Retina (tissue), 1 donor: ENCODE measurements at regions not wholly inside any gene's neighbourhood (a gene's known extent, or its start where the extent isn't known, plus 50 kb on each side); places are given as distances from the start of the nearest gene placed in this dataset.

Source experiments
- DNase-seq: peaks from one replicate; pipeline ENCODE4 v3.0.0-alpha.2; 2016

DNA sequence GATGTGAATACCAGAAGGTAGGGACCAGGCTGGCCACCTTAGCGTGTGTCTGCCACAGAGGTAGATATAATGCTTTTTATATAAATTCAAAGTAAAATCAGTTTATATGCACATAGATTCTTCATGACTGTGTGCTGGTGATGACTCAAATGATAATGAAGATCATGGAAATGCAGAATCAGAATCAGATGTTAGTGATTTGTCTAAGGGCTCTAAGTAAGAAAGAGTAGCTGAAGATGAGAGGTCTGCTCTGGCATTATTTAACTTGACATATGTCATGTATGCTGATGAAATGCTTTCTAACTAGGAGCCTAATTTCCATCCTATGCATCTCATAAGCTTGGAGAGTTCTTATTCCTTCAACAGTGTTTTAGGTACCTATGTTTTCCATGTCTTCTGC is 50.3 kb upstream of the DPH6 start:
- DNase-seq = no peak

DNA sequence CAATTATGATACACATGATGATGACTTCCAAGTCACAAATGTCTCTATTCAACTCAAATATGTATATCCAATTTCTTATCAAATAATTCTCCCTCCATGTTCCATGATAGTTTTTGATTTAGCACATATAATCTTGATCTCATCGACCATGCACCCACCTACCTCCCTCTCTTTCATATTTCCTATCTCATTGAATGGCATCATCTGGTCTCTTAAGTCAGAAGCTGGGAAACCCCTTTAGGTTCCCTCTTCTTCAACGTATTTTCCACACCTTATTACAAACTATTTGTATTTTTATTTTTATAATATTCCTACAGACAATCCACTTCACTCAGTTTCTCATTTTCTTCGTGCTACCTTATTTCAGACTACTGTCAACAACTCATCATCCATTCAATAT is 56.9 kb upstream of the DPH6 start:
- no peak for DNase-seq

DNA sequence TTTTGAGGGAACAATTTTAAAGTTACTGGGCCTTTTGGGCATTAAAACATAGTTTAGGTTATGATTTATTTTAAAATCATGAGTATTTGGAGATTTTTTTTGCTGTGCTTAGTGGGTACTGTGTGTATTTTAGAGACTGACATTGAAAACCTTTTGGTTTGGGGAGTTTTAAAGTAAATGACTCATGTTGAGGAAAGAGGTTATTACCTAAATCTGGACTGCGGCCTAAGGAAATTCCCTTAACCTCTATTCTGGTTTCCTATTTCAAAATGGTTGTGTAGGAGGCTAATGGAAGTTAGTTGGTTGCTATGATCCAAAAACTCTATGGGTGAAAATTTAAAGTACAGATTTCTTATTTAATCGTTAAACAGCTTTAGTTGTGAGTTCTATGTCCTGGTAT is 57.3 kb upstream of the DPH6 start:
- no peak for DNase-seq

DNA sequence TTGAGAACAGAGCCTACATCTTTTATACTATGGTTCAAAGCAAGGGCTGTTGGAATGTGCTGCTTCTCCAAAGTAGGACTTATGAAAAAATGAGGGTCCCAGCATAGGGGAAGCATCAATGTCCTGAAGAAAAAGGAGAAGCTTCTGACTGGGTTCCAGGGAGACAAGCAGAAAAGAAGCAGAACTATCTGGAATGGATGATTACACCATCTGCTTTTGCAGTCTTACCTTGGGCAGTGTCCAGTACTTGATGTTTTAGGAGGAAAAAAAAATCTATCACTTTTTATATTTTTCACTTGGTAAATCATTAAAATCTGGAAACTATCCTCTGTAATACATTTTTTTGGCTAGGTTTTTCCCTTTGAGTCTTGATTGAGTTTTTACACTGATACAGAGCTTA is 57.9 kb upstream of the DPH6 start:
- DNase-seq = no peak

DNA sequence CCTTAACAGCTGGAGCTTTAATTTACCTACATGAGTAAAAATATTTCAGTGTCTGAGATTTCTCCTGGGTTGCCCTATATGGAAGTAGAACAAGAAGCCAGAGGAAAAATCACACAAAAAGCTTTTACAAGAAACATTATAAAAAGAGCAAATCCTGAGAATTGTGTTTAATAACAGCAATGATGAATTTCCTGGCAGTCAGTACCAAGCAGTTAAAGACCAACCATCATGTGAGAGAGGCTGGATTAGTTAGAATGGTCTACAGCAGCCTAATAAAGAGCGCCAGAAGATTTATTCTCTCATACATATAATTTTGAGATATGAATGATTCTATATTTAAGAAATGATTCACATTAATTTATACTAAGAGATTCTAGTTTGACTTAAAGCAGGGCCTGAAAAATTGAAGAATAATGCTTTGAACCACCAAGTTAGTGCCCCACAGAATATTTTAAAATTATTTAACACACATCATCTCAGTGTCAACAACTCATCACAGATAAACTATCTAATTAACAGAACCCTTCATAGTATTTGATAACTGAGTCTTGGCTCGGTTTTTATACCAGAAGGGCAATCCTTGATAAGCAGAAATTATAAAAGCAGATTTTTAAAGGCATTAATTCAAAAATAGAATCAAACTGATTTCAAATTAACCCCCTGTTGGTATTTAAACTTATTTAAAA is 59.9 kb upstream of the DPH6 start:
- DNase-seq = no peak

DNA sequence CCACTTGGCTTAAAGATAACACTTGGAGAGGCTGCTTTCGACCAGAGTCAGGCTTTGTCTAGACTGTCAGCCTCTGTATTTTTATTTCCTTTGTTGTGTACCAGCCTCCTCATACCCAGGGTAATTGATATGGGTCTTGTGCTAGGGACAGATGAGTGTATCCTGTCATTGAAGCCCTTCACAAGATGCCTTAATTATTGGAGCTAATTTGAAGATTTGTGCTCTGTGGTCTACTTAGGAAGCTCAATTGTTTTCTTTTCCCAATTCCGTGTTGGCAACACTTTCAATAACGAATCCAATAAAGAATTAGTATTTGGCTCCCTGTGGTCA is 60.5 kb upstream of the DPH6 start:
- no peak for DNase-seq

DNA sequence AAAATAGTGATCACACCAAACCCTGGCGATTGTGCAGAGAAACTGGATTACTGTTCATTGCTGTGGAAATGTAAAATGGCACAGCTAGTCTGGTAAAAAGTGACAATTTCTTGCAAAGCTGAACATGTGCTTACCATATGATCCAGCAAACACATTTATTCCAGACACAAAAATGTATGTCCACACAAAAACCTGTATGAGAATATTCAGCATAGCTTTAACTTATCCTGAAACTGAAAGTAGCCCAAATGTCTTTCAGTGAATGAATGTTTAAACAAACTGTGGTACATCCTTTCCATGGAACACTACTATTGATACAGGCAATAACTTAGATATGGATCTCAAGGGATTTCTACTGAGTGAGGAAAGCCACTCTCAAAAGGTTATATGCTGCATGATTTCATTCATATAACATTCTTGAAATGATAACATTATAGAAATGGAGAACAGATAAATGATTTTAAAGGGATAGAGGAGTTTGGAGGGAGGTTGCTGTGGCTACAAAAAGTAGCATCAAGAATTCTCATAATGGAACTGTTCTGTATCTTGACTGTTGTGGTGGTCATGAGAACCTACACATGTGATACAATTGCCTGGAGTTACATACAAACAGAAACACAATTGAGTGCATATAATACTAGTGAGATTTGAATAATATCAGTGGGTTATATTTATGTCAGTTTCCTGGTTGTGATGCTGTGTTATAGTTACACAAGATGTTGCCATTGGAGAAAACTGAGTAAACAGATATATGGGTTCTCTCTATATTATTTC is 70.7 kb upstream of the DPH6 start:
- DNase-seq = no peak

DNA sequence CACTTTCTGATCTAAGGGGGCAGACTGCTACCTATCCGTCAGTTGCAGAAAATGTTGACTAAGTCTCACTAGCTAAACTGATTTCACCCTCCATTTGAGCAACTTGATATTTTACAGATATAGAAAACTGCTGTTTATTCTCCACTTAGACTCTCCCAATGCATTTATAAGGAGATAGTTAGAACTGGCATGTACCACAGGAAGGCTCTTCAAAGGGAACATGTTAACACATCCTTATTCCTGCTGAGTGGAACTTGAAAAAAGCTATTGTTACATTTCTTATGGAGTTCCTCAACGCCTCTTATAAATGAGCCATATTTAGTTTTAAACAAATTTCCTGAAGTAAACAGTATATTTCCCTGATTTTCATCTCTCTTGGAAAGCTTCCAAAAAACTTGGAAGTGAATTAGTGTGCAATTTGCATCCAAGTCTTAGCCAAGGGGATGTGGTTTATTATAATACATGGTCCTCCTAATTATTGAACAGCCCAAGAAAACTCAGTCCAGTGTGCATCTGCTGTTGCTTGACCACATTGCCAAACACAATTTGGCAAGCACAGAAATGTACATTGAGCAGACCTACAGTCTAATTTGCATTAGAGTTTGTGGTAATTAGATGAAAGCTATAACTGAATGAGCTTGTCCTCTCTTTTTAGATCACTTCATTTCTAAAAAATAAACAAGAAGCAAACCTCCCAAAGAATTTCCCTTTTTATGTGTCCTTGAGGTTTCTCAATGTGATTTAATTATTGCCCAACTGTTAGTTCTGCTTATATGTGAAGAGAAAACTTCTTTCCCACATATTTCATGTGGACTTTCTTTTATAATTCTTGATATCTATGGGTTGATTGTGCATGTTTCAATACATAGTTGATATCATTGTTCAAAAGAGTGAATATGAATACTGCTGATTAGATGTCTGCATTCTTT is 72.6 kb upstream of the DPH6 start:
- DNase-seq = no peak

DNA sequence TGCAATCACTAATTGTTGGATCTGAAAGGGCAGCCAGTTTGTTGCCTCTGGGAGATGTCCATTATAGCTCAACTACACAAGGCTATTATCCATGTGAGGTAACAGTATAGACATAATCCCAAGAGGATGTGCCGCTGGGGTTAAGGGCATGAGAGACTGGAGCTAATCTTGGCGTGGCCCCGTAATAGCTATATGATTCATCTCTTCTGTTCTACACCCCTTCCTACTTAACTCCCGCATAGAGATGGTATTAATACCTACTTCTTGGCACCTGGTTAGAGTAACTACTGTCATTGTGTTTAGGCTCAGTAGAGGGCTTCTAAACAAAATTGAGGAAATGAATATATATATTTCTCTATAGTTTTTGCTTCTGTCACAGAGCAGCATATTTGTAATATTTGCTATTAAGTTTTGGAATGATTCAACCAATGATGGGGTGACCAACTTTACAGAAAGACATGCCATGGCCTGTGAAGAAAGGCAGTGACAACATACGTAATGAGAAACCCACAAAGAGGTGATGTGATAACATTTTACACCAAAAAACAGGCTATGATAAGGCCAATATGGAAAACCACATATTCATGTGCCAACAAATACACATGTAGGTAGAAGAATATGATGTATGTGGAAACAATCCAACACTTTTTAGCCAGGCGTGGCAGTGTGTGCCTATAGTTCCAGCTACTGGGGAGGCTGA is 76.8 kb upstream of the DPH6 start:
- DNase-seq = no peak

DNA sequence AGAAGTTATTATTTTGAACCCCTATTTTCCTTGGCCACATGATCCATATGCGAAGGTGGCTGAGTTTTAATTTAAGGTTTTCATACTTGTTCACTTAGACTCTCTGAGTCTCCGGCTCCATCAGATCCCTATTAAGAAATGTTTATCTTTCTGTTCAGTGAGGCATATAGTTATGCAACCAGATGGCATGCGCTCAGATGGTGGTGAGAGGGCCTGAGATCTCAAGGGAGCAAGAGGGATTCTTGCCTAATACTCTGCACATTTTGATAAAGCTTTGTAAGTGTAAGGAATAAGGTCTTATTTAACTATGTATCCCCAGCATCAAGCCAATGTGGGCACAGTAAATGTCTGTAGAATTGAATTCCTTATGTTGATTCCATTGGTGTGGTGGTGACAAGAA is 78.9 kb upstream of the DPH6 start:
- peak; percentile 32 for DNase-seq

DNA sequence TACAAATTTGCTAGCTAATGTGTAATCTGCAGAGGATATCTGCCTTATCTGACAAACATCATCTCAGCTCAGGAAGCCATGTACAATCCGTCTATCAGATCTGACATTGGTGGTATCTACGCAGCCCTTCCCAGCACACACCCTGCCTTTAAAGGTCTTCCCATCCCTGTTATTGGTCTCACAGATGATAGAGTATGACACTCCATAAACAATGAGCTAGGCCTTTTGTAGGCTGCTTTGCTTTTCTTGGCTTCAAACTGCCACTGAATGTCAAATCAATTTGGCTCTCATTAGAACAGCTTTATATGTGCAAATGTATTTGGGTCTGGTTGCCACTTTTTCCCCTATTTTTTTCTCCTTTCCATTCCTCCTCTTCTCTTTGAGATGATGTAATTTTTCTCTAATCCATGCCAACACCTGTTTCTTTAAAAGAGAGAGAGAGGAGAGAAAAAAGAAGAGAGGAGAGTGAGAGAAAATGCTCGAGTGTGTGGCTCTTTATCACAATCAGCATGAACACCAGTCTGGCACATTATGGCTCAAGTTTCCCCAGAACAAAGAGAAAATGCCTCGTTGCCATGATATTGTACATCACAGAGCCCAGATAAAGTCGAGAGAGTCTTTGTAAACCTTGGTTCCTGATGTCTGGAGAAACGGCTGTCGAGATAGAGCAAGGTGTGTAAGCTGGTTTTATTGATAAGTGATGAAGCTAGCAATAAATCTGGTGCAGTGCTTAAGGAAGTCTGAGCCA is 80.8 kb upstream of the DPH6 start:
- peak; percentile 75 for DNase-seq

DNA sequence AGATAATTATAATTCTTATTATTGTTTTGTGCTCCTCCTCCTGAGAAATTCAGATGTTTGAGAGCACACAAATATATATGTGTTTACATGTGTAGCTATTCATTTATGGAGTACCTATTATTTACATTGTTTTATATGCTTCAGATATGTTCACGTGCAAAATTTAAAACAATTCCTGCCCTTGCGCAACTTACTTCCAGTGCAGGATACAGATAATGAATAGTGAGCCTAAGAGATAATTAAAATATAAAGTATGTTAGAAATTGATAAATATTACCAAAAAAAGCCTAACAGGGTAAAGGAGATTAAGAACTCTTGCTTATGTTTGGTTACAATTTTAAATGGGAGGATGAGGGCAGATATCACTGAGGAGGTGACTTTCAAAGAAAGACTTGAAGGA is 81.7 kb upstream of the DPH6 start:
- DNase-seq = no peak

DNA sequence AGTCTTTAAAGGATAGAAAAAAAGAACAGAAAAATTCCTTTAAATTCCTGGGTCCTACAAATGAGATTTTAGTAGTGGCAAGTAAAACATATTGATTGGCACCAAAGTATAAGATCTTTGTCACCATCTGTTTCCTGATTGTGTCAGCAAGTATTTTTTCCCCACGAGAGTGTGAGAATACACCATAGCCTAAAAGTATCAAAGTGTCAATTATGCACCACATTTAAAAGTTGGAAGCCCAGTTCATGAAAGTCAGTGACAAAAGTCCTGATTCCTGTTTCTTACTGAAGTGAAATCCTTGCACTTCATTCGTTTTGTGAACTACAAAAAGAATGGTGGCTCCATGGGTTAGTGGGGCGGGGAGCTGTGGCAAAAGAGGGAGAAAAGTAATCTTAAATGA is 83.8 kb upstream of the DPH6 start:
- DNase-seq = no peak

DNA sequence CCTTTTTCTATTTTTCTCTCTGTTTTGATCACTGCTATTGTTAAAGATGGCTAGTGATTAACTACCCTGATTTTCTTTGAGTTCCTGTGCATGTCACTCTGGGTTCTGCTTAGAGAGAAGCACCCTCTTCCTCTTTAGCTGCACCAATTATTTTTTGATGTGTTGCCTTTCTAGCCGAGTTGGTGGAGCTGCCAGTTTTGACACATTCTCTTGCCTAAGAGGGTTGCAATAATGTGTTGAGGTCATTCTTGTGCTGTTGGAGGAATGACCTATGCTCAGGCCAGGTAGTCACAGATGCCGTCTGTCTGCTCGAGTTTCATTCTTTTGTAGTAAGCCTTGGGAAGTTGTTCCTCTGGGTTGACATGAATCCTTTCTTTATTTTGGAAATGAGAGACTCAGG is 84.6 kb upstream of the DPH6 start:
- no peak for DNase-seq

DNA sequence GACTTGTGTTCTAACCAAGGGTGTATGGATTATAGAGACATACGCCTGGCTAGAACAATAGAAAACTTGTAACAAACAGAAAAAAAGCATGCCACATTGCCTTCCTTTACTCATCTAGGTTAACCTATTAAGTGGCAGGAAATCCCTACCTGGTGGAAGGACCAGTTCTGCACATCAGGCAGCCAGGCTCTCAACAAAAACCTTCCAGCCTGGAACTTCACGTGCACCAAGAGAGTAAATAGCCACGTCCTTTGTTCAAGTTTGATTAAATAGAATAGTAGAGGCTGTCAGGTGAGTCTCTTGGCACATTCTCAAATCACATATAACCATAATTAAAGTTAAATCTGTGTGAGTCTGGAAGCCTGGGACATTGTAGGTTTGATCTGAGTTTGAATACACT is 85.0 kb upstream of the DPH6 start:
- DNase-seq = no peak

DNA sequence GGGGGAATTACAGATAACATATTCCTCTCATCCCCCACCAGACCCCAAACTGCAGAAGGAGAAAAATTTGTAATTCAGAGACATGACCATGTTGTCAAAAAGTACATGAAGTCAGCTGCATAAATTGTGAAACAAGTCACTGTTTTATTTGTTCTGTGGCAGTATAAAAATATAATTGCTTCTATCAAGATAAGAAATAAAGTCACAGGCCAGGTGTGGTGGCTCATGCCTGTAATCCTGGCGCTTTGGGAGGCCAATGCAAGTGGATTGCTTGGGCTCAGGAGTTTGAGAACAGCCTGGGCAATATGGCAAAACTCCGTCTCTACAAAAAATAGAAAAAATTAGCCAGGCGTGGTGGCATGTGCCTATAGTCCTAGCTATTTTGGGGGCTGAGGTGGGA is 87.7 kb upstream of the DPH6 start:
- DNase-seq = no peak

DNA sequence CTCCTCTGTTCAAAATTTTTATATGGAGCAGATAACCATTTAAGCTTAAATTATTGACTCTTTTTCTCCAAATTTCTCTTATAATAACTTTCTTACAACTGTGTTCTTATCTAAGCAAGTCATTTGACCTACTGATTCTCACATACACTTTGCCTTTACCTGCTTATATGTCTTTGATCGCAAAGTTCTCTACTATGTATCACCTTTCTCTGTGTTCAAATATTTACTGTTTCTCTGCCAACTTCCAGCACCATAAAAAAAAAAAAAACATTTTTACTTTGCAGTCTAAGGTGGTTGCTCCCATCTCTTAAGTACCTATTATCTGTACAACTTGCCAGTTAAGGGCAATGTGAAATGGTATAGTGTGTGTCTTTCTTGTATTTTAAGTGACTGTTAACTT is 100.8 kb upstream of the DPH6 start:
- no peak for DNase-seq

DNA sequence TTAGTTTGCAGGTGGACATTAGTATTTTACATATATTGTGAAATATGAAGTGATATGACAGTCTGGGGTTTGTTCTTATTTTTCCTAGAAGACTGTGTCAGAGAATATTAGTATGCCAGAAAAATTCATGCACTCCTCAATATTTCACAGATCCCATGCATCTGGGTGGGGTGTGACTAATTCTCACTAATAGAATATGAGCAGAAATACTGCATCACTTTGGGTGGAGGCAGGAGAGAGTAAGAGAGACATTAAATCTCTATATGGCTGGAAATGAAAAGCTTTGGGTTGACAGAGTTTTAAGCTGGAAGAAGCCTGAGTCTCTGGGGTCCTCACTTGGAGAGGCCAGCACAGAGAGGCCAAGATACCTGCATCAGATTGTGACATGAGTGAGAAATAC is 101.3 kb upstream of the DPH6 start:
- DNase-seq = no peak

DNA sequence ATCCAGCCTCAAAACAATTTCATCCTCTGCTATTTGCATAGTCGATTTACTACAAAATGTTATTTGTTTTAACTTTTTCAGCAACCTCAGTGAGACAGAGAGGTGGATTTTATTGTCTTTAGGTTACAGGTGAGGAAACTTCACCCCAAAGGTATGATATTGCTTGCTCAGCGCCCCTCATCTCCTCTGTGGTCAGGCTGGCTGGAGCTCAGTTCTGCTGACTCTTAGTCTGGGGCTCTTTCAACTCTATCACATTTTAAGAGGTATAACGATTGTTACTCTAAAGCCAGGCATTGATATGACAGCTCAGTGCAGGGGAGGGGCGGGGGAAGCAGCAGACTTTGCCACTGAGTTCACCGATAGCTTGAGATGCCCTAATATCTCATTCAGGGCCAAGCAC is 103.0 kb upstream of the DPH6 start:
- no peak for DNase-seq

DNA sequence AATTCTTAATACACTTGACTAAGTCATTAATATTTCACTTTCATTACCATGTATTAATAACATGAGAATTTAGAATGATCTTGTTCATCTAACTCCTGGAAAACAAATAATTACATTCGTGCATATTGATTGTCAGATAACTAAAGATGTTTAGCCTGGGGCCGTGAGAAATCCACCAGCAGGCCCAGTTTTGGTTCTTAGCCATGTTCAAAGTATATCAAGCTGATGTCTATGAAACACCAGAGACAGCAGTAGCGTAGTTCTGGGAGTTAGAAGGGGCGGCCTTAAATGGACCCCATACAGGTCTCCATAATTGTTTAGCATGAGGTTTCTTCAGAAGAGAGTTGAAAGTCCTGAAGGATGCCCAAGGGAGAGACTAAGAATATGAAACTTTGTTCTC is 103.6 kb upstream of the DPH6 start:
- DNase-seq = no peak

DNA sequence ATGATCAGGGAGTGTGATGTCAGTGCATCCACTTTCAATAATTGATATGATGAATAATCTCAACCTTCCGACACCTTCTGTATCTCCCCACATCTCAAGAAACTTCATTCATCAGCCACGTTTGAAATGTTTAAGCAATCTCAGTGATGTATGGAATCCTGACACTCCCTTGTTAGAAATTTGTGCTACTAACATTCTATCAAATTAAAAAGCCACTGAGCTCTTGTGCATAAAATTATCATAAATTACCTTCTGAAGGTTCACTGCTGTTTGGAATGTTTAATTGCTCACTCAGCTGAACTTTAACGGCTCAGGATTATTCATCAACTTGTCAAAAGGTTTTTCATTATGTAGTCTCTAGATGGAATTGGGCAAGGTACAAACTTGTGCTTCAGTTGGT is 108.4 kb upstream of the DPH6 start:
- no peak for DNase-seq

DNA sequence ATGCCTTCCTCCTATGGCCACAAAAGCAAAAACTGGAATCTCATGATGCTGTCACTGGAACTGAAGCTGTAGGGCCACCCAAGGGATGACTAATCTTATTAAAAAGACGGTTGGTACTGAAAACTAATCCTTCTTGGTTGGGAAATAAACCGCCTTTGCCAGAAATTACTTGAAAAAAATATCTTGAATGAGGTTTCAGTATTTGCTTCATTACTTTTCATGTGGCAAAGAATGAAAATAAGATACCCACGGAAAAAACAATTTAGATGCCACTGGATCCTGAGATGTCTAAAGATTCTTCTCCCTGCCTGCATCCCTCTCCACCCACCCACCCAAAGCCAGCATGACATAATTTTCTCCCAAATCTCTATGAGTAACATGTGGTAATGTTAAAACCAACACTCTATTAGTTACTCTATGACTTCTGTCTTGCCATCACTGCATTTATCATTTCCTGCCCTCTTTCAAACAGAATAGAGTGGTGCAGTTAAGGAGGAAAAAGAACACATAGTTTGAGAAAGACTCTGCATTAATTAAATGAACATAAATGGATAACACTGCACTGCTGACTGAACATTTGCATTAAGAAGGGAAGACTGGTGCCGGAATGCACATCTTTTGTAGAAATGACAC is 111.8 kb upstream of the DPH6 start:
- no peak for DNase-seq
